Karpas-422 (cell line): ENCODE measurements at regions not wholly inside any gene's neighbourhood (a gene's known extent, or its start where the extent isn't known, plus 50 kb on each side); places are given as distances from the start of the nearest gene placed in this dataset.
"Not testable (repeated sequence)": the region's sequence is repeated elsewhere in the genome, so short reads cannot be mapped to it uniquely, and the experiment has no call there.

ENCODE experiments used
- DNase-seq: peaks from one replicate; pipeline ENCODE4 v3.0.0-alpha.2; 2015
- H2AFZ ChIP-seq: fragments of 200-600 bp; sonication (generic); 2 replicates; pipeline ENCODE4 v1.6.1; 2014; ENCODE audit warnings: antibody characterized with exemption, low read length, mixed read lengths
- H3K27ac ChIP-seq: fragments of 200-600 bp; sonication (generic); 2 replicates; pipeline ENCODE4 v1.5.1; 2014; ENCODE audit warnings: mild to moderate bottlenecking, low read length, moderate library complexity
- H3K27me3 ChIP-seq: fragments of 200-600 bp; sonication (generic); 2 replicates; pipeline ENCODE4 v1.6.1; 2014; ENCODE audit warnings: low read length, mixed read lengths
- H3K36me3 ChIP-seq: fragments of 200-600 bp; sonication (generic); 2 replicates; pipeline ENCODE4 v1.6.1; 2014; ENCODE audit warnings: low read length, mixed read lengths; ENCODE audit not compliant: insufficient read depth
- H3K4me1 ChIP-seq: fragments of 200-600 bp; sonication (generic); 2 replicates; pipeline ENCODE4 v1.6.1; 2014; ENCODE audit warnings: mild to moderate bottlenecking, low read length, mixed read lengths
- H3K4me2 ChIP-seq: fragments of 200-600 bp; sonication (generic); 2 replicates; pipeline ENCODE4 v1.6.1; 2014; ENCODE audit warnings: low read length, low read depth, mild to moderate bottlenecking; ENCODE audit not compliant: poor library complexity, severe bottlenecking
- H3K4me3 ChIP-seq: fragments of 200-600 bp; sonication (generic); 2 replicates; pipeline ENCODE4 v1.5.1; 2014; ENCODE audit warnings: mild to moderate bottlenecking, antibody characterized with exemption, low read length, mixed read lengths
- H3K79me2 ChIP-seq: fragments of 200-600 bp; sonication (generic); 2 replicates; pipeline ENCODE4 v1.6.1; 2014; ENCODE audit warnings: mild to moderate bottlenecking, low read length, mixed read lengths
- H3K9ac ChIP-seq: fragments of 200-600 bp; sonication (generic); 2 replicates; pipeline ENCODE4 v1.6.0; 2014; ENCODE audit warnings: low read length
- H3K9me2 ChIP-seq: fragments of 200-600 bp; sonication (generic), shearing (Covaris generic); replicated peaks from 2 replicates; pipeline ENCODE4 v1.6.0; 2014; ENCODE audit warnings: mild to moderate bottlenecking, low read length, moderate library complexity; ENCODE audit not compliant: insufficient read depth
- H3K9me3 ChIP-seq: fragments of 300-700, 200-600 bp; sonication (generic); 2 replicates; pipeline ENCODE4 v1.6.1; 2014; ENCODE audit warnings: low read length, mixed read lengths
- H4K20me1 ChIP-seq: fragments of 200-600 bp; sonication (generic); 2 replicates; pipeline ENCODE4 v1.6.1; 2014; ENCODE audit warnings: mild to moderate bottlenecking, antibody characterized with exemption, low read length, low read depth; ENCODE audit not compliant: insufficient read depth

GRCh38 chr17:43345515-43345914, 53.3 kb upstream of the ARL4D start:
- not testable (repeated sequence) for H3K36me3 ChIP-seq, H3K4me3 ChIP-seq, DNase-seq, H3K4me1 ChIP-seq, H3K9me2 ChIP-seq, H3K79me2 ChIP-seq, H2AFZ ChIP-seq, H3K27ac ChIP-seq, H4K20me1 ChIP-seq, H3K4me2 ChIP-seq, H3K9ac ChIP-seq, H3K27me3 ChIP-seq
- peaks cover 25% of the 10 kb centered on the region for H3K9me3 ChIP-seq

GRCh38 chr17:43344685-43345084, 54.1 kb upstream of the ARL4D start:
- H3K9me3 ChIP-seq, result peaks cover 23% of the 10 kb centered on the region
- H3K4me1 ChIP-seq, result no peaks in the 10 kb centered on the region
- H3K4me3 ChIP-seq, result no peak overlapping the region
- no peak overlapping the region for H3K4me2 ChIP-seq
- no peaks in the 10 kb centered on the region for H3K36me3 ChIP-seq
- H3K27me3 ChIP-seq, result no peaks in the 10 kb centered on the region
- no peak for DNase-seq
- no peaks in the 10 kb centered on the region for H3K79me2 ChIP-seq
- no peak overlapping the region for H3K9ac ChIP-seq
- H4K20me1 ChIP-seq, result no peaks in the 10 kb centered on the region
- H2AFZ ChIP-seq, result no peak overlapping the region
- H3K27ac ChIP-seq, result no peak overlapping the region
- H3K9me2 ChIP-seq, result no peaks in the 10 kb centered on the region

DNA sequence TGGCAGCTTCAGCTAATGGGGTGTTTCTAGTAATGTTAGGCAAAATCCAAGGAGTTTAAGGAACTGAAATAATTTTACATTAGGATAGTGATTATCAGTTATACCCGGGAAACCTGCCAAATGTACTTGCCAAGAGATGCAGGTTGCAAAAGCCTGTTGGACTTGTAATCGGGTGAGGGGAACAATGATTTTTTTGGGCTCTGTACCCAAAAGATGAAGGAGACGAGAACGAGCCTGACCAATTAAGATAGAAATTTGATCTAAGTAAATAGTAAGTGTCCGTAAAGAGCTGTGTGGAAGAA, 56.3 kb upstream of the ARL4D start:
- Histone ChIP-seq H3K79me2 (no peaks in the 10 kb centered on the region), H3K4me1 (no peaks in the 10 kb centered on the region), H2AFZ (no peak overlapping the region), H3K4me3 (no peak overlapping the region), H3K9ac (no peak overlapping the region), H3K9me2 (no peaks in the 10 kb centered on the region), H3K27ac (no peak overlapping the region), H4K20me1 (no peaks in the 10 kb centered on the region), H3K9me3 (peaks cover 6% of the 10 kb centered on the region; the same call in 1 of the 2 replicates), H3K36me3 (no peaks in the 10 kb centered on the region), H3K27me3 (no peaks in the 10 kb centered on the region), H3K4me2 (no peak overlapping the region)
- no peak for DNase-seq

DNA sequence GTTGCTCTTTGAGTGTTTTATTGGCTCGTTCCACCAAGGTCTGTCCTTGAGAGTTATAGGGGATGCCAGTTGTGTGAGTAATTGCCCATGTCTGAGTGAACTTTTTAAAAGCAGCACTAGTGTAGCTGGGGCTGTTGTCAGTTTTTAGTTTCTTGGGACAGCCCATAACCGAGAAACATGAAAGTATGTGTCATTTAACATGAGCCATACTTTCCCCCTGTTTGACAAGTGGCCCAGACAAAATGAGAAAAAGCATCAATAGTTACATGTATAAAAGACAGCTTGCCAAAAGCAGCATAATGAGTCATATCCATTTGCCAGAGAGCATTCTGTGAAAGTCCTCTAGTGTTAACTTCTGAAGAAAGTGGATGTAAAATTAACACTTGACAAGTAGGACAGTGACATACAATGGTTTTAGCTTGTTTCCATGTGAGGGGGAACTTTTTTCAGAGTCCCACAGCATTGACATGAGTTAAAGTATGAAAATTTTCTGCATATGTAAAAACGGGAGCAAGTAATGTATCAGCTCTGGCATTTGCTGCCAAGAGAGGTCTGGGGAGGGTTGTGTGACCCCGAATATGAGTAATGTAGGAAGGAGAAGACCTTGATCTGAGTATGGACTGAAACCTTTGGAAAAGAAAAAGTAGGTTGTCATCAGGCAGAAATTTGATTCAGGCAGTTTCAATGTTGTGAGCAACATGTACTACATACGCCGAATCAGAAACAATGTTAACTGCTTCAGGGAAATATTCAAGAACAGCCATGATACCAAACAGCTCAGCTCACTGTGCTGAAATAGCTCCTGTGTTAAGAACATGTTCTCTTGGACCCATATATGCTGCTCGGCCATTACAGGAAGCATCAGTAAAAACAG, 56.8 kb upstream of the ARL4D start:
- H4K20me1 ChIP-seq, result no peaks in the 10 kb centered on the region
- H3K36me3 ChIP-seq, result no peaks in the 10 kb centered on the region
- H2AFZ ChIP-seq, result no peak overlapping the region
- no peaks in the 10 kb centered on the region for H3K9me2 ChIP-seq
- peaks cover under 1% of the 10 kb centered on the region; the same call in 1 of the 2 replicates for H3K9me3 ChIP-seq
- H3K79me2 ChIP-seq, result no peaks in the 10 kb centered on the region
- H3K4me2 ChIP-seq, result no peak overlapping the region
- no peaks in the 10 kb centered on the region for H3K27me3 ChIP-seq
- H3K9ac ChIP-seq, result no peak overlapping the region
- H3K27ac ChIP-seq, result no peak overlapping the region
- H3K4me3 ChIP-seq, result no peak overlapping the region
- no peaks in the 10 kb centered on the region for H3K4me1 ChIP-seq
- DNase-seq, result no peak

- no peak overlapping the region for H3K4me2 ChIP-seq
- H4K20me1 ChIP-seq, result no peaks in the 10 kb centered on the region
- H3K27ac ChIP-seq, result no peak overlapping the region
- DNase-seq, result peak; percentile 85
- no peak overlapping the region for H3K4me3 ChIP-seq
- H3K36me3 ChIP-seq, result no peaks in the 10 kb centered on the region
- H3K9me2 ChIP-seq, result no peaks in the 10 kb centered on the region
- H3K27me3 ChIP-seq, result no peaks in the 10 kb centered on the region
- no peak overlapping the region for H2AFZ ChIP-seq
- no peaks in the 10 kb centered on the region for H3K79me2 ChIP-seq
- no peak overlapping the region for H3K9ac ChIP-seq
- no peaks in the 10 kb centered on the region for H3K9me3 ChIP-seq
- H3K4me1 ChIP-seq, result peaks cover 4% of the 10 kb centered on the region
These were observed 59.8 kb upstream of the ARL4D start for GRCh38 chr17:43338886-43339516.

- H3K79me2 ChIP-seq, result no peaks in the 10 kb centered on the region
- H3K36me3 ChIP-seq, result no peaks in the 10 kb centered on the region
- no peak overlapping the region for H3K27ac ChIP-seq
- no peak overlapping the region for H3K4me2 ChIP-seq
- no peaks in the 10 kb centered on the region for H3K9me3 ChIP-seq
- no peak overlapping the region for H2AFZ ChIP-seq
- H3K9me2 ChIP-seq, result no peaks in the 10 kb centered on the region
- peaks cover 11% of the 10 kb centered on the region for H3K4me1 ChIP-seq
- no peak overlapping the region for H3K9ac ChIP-seq
- no peaks in the 10 kb centered on the region for H4K20me1 ChIP-seq
- no peak for DNase-seq
- no peak overlapping the region for H3K4me3 ChIP-seq
- no peaks in the 10 kb centered on the region for H3K27me3 ChIP-seq
These were observed 60.9 kb upstream of the ARL4D start for GRCh38 chr17:43337684-43338428.

DNA sequence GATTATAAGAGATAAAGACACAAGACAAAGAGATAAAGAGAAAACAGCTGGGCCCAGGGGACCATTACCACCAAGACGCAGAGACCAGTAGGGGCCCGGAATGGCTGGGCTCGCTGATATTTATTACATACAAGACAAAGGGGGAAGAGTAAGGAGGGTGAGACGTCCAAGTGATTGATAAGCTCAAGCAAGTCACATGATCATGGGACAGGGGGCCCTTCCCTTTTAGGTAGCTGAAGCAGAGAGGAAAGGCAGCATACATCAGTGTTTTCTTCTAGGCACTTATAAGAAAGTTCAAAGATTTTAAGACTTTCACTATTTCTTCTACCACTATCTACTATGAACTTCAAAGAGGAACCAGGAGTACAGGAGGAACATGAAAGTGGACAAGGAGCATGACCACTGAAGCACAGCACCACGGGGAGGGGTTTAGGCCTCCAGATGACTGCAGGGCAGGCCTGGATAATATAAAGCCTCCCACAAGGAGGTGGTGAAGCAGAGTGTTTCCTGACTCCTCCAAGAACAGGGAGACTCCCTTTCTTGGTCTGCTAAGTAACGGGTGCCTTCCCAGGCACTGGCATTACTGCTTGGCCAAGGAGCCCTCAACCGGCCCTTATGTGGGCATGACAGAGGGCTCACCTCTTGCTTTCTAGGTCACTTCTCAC, 63.9 kb upstream of the ARL4D start:
- Histone ChIP-seq H3K9me3 (no peaks in the 10 kb centered on the region), H3K79me2 (no peaks in the 10 kb centered on the region), H3K9me2 (no peaks in the 10 kb centered on the region), H3K4me2 (no peak overlapping the region), H3K4me1 (peaks cover 11% of the 10 kb centered on the region), H3K4me3 (no peak overlapping the region), H3K9ac (no peak overlapping the region), H2AFZ (no peak overlapping the region), H4K20me1 (no peaks in the 10 kb centered on the region), H3K36me3 (no peaks in the 10 kb centered on the region), H3K27ac (no peak overlapping the region), H3K27me3 (no peaks in the 10 kb centered on the region)
- no peak for DNase-seq
